HG03060 (cell line): ENCODE measurements at regions not wholly inside any gene's neighbourhood (a gene's known extent, or its start where the extent isn't known, plus 50 kb on each side); places are given as distances from the start of the nearest gene placed in this dataset.

Experiments
- ATAC-seq: cut with Tn5 transposase; IDR thresholded peaks from one replicate; pipeline ENCODE4 v1.9.1; 2021; ENCODE audit warnings: low read depth, moderate number of reproducible peaks; ENCODE audit not compliant: unreplicated experiment

- no peak for ATAC-seq
Measured at GRCh38 chr2:2715036-2715818, 384.2 kb upstream of the MYT1L start.

- no peak for ATAC-seq
Measured at GRCh38 chr2:2714408-2714807, 383.3 kb upstream of the MYT1L start.

GRCh38 chr2:2709431-2709770, 378.3 kb upstream of the MYT1L start:
- no peak for ATAC-seq

GRCh38 chr2:2708575-2709430, 377.7 kb upstream of the MYT1L start:
- ATAC-seq: no peak

- ATAC-seq: no peak
Measured at GRCh38 chr2:2707206-2707991, 376.3 kb upstream of the MYT1L start.

GRCh38 chr2:2706306-2706705, 375.2 kb upstream of the MYT1L start:
- ATAC-seq: no peak

GRCh38 chr2:2705871-2706270, 374.8 kb upstream of the MYT1L start:
- ATAC-seq: no peak

- no peak for ATAC-seq
Measured at GRCh38 chr2:2704428-2705090, 373.5 kb upstream of the MYT1L start.

GRCh38 chr2:2703762-2704427, 372.8 kb upstream of the MYT1L start:
- ATAC-seq: no peak

GRCh38 chr2:2703172-2703571, 372.1 kb upstream of the MYT1L start:
- ATAC-seq: no peak

GRCh38 chr2:2702385-2702784, 371.3 kb upstream of the MYT1L start:
- no peak for ATAC-seq

GRCh38 chr2:2701813-2702212, 370.7 kb upstream of the MYT1L start:
- ATAC-seq: no peak

GRCh38 chr2:2701176-2701781, 370.2 kb upstream of the MYT1L start:
- ATAC-seq: no peak

- no peak for ATAC-seq
Measured at GRCh38 chr2:2699121-2699505, 368.0 kb upstream of the MYT1L start.

- no peak for ATAC-seq
Measured at GRCh38 chr2:2698182-2699120, 367.4 kb upstream of the MYT1L start.

GRCh38 chr2:2696733-2697455, 365.8 kb upstream of the MYT1L start:
- no peak for ATAC-seq

GRCh38 chr2:2696325-2696724, 365.2 kb upstream of the MYT1L start:
- ATAC-seq: no peak

GRCh38 chr2:2694746-2695145, 363.7 kb upstream of the MYT1L start:
- no peak for ATAC-seq
